Aorta (tissue), 5 donors: ENCODE measurements at regions not wholly inside any gene's neighbourhood (a gene's known extent, or its start where the extent isn't known, plus 50 kb on each side); places are given as distances from the start of the nearest gene placed in this dataset.
"Not testable (repeated sequence)": the region's sequence is repeated elsewhere in the genome, so short reads cannot be mapped to it uniquely, and the experiment has no call there.

ENCODE experiments used
- ATAC-seq: fragments of 200-7000 bp; cut with Tn5 transposase; one replicate; pipeline ENCODE4 v1.9.1; 2022; ENCODE audit warnings: moderate library complexity; ENCODE audit not compliant: low FRiP score
- DNase-seq, 2 donors: peaks; one replicate each; pipeline ENCODE4 v3.0.0-alpha.2; 2020
- H3K27ac ChIP-seq, 2 donors: one replicate each; pipeline ENCODE4 v1.5.1; 2013; ENCODE audit warnings: low read length in 2 of 2, mild to moderate bottlenecking in 2 of 2, moderate library complexity in 2 of 2, control low read depth in 1 of 2, inconsistent platforms in 1 of 2, low read depth in 1 of 2
- H3K27me3 ChIP-seq, 2 donors: one replicate each; pipeline ENCODE4 v1.6.1; 2013; ENCODE audit warnings: control low read depth in 1 of 2, low read length in 1 of 2, mild to moderate bottlenecking in 1 of 2, moderate library complexity in 1 of 2; ENCODE audit not compliant: insufficient read depth in 2 of 2, control insufficient read depth in 1 of 2
- H3K36me3 ChIP-seq, 2 donors: one replicate each; pipeline ENCODE4 v1.6.1; 2013; ENCODE audit warnings: control low read depth in 1 of 2, low read length in 1 of 2, mild to moderate bottlenecking in 1 of 2; ENCODE audit not compliant: insufficient read depth in 2 of 2, control insufficient read depth in 1 of 2
- H3K4me1 ChIP-seq, 2 donors: one replicate each; pipeline ENCODE4 v1.6.1; 2013; ENCODE audit warnings: low read length in 2 of 2, control low read depth in 1 of 2, mild to moderate bottlenecking in 1 of 2, moderate library complexity in 1 of 2; ENCODE audit not compliant: insufficient read depth in 2 of 2, control insufficient read depth in 1 of 2
- H3K4me3 ChIP-seq, 2 donors: one replicate each; pipeline ENCODE4 v1.5.1; 2013; ENCODE audit warnings: low read length in 2 of 2, control low read depth in 1 of 2, mild to moderate bottlenecking in 1 of 2
- H3K9me3 ChIP-seq: one replicate; pipeline ENCODE4 v1.6.1; 2013; ENCODE audit warnings: mild to moderate bottlenecking, low read length; ENCODE audit not compliant: control insufficient read depth
- WGBS, 2 donors: extraction: QIAGEN DNeasy Blood & Tissue Kit; methylation state at CpG; one replicate each; pipeline ENCODE4 v1.1.7; 2013; 5-methylcytosine and 5-hydroxymethylcytosine counted together
- intact Hi-C, 2 donors: fragments of 100-400 bp; cut with DNase I; formaldehyde crosslinking; loops; one replicate each; pipeline versions ENCODE4 v1.14.2 to v1.15.0; 2022
- donor health status: healthy with polysubstance abuse.
- donor health status: Bipolar disorder and iron deficiency.
- donor health status: DM: no; HTN: no; CAD: no.
- donor health status: DM: no; HTN: no; CAD: no.
- donor health status: DM: yes; HTN: yes; CAD: no.

DNA sequence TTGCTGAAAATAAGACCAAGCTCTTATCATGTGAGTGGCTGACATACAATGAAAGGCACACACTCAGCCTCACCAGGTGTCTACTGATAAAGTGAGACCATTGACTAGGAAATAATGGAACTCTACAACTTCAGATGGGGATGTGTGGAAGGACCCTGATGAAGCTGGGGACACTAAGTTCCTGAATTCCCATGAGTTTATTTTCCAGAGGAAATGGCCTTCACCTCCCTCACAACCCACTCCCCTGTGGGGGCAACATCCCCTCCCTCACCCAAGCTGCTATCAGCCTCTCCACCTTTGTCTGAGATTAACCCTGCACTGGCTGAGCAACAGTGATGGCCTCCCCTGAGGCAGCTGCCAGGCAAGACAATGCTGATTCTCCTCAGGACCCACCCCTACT, 55.2 kb upstream of the SMARCAD1 start:
- H3K27me3 ChIP-seq = no peaks in the 10 kb centered on the region
- H3K4me1 ChIP-seq = no peaks in the 10 kb centered on the region
- no peak overlapping the region for H3K27ac ChIP-seq
- DNase-seq = no peak
- intact Hi-C loops = no loop called here
- no peaks in the 10 kb centered on the region for H3K9me3 ChIP-seq
- H3K4me3 ChIP-seq = no peak overlapping the region
- ATAC-seq = no peak
- no peaks in the 10 kb centered on the region for H3K36me3 ChIP-seq

DNA sequence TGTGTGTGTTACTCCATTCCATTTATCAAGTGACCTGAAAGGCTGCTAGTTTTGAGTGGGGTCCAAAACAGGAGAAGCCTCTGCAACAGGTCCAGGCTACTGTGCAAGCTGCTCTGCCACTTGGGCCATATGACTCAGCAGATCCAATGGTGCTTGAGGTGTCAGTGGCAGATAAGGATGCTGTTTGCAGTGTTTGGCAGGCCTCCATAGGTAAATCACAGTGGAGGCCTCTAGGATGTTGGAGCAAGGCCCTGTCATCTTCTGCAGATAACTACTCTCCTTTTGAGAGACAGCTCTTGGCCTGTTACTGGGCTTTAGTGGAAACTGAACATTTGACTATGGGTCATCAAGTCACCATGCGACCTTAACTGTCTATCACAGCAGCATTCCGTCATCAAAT, 52.3 kb upstream of the SMARCAD1 start:
- ATAC-seq, H3K4me3 ChIP-seq, H3K36me3 ChIP-seq, H3K27me3 ChIP-seq, DNase-seq, H3K9me3 ChIP-seq, H3K27ac ChIP-seq, H3K4me1 ChIP-seq: not testable (repeated sequence)
- intact Hi-C loops = loop anchor here in 1 of 2 donors (5.0 kb wide), 1 partner anchor 148 kb away; no protein-coding TSS in a partner anchor
- 91 to 92% methylated on average over 2 of the region's 2 CpGs for WGBS, 2 donors

DNA sequence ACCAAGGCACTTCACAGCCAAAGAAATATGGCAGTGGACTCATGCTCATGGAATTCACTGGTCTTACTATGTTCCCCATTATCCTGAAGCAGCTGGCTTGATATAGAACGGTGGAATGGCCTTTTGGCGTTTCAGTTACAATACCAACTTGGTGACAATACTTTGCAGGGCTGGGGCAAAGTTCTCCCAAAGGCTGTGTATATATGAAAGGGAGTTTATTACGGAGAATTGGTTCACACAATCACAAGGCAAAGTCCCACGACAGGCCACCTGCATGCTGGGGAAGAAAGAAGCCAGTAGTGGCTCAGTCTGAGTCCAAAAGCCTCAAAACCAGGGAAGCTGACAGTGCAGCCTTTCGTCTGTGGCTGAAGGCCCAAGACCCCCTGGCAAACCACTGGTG, 50.8 kb upstream of the SMARCAD1 start:
- no peak for ATAC-seq
- Histone ChIP-seq H3K27me3 (no peaks in the 10 kb centered on the region), H3K4me3 (no peak overlapping the region), H3K36me3 (no peaks in the 10 kb centered on the region), H3K4me1 (no peaks in the 10 kb centered on the region), H3K27ac (no peak overlapping the region), H3K9me3 (no peaks in the 10 kb centered on the region)
- intact Hi-C loops = loop anchor here in 1 of 2 donors (5.0 kb wide), 1 partner anchor 150 kb away; no protein-coding TSS in a partner anchor
- WGBS, 2 donors = 80 to 83% methylated on average over 5 of the region's 5 CpGs
- no peak for DNase-seq
